HG02943 (cell line): ENCODE measurements at regions not wholly inside any gene's neighbourhood (a gene's known extent, or its start where the extent isn't known, plus 50 kb on each side); places are given as distances from the start of the nearest gene placed in this dataset.

ENCODE experiments used
- ATAC-seq: cut with Tn5 transposase; IDR thresholded peaks from one replicate; pipeline ENCODE4 v1.9.1; 2021; ENCODE audit warnings: mild to moderate bottlenecking, low read depth, moderate library complexity; ENCODE audit not compliant: unreplicated experiment

DNA sequence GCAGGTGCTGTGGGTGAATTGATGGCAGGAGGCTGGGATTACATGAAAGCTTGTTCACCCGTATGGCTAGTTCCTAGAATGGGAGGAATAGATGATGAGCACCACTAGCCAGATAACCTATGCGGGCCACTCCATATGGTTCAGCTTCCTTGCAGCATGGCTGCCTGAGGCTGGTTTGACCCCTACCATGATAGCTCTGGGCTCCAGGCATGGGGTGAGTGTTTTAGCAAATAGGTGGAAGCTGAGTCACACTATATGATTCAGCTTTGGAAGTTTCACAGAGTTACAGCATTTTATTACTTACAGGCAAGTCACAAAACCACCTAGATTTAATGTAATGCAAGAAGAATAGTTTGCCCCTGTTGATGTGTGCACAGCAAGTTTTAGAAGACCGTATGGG lies 603.2 kb downstream of the STIM2 start:
- no peak for ATAC-seq

DNA sequence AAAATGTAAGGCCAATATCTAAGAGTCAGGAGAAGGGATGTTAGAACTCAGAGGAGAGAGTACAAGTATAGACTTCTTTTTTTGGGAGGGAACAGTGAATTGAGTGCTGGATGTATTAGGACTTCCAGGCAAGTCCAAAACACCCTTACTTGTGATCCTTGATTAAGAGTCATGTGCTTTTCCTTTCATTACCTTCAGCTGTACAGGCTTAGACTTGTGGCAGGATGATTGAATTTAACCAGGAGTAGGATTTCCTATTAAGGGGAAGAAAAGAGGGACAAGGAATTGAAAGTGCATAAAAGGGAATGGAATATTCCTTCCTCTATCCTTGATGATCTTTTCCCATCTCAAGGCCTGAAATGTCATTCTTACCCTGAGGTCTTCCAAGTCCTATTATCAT lies 606.7 kb downstream of the STIM2 start:
- no peak for ATAC-seq

DNA sequence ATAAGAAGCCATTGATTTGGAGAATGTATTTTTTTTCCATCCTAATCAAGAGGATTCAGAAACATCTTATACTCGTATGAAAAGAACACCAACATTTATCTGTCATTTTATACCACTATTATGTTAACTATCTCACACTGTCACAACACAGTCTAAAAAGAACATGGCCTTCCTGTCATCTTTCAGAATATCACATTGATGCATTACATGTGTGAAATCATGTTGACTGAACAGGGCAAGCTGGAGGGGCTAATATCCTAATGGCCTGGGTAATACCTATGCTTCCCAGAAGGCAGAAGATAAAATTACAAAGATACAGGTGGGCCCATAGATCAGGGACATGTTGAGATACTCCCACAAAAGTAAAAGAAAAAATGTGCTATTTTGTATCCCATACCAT lies 611.7 kb downstream of the STIM2 start:
- no peak for ATAC-seq

DNA sequence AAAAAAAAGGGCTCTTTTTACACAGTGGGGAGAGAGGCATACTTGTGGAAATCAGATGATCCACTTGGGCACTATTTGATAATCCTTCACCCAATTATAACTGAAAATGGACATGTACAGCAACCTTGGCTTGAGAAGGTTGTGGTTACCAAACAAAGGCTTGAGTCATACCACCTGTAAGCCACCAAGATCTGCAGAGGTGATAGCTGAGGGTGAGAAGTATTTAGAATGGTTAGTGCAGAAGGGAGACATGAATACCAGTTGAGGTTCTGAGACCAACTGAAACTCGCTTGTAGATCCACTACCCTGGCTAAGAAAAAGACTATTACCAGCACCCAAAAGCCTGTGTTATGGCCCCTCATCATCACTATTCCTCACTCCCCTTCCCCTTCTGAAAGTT lies 614.0 kb downstream of the STIM2 start:
- ATAC-seq: no peak

DNA sequence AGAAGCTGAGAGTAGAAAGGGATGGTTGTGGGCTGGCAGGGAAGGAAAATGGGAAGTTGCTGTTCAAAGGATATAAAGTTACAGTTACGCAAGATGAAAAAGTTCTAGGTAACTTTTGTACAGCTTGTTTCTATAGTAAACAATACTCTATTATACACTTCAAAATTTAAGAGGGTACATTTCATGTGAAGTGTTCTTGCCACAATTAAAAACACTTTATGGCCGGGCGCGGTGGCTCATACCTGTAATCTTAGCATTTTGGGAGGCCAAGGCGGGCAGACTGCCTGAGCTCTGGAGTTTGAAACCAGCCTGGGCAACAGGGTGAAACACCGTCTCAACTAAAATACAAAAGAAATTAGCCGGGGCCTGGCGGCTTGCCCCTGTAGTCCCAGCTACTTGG lies 623.6 kb downstream of the STIM2 start:
- ATAC-seq: no peak

DNA sequence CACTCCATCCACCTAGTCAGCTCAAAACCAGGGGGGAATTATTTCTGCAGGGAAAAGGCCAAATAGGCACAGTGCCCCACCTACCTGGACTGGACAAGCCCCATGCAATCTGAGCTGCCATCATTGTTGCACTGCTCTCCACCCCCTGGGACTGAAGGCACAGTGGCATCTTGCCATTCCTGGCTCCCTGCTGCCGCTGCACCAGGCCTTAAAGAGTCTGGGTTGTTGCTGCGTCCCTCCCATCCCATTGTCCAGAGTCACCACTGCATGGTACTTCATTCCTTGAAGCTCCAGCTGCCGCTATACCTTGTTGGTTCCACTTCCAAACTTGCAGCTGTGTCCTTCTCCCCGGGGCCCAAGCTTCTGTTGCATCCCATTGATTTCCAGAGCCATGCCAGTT lies 629.7 kb downstream of the STIM2 start:
- ATAC-seq: no peak

DNA sequence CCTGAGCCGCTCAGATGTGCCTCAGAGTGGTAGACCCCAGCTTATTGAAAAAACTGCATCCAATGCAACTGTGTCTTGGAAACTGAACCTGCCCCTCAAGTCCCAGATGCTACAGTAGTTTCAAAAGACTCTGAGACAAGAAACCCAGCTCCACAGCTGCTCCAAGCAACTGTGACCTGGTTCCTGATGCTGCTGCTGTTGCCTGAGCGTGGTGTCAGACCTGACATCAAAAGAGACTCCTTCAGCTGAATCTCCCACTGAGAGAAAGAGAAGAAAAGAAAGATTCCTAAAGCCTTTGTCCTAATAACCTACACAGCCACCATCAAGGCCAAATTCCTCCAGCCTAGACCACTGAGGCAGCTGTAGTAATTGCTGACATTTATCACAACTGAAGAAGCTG lies 630.1 kb downstream of the STIM2 start:
- ATAC-seq: no peak

DNA sequence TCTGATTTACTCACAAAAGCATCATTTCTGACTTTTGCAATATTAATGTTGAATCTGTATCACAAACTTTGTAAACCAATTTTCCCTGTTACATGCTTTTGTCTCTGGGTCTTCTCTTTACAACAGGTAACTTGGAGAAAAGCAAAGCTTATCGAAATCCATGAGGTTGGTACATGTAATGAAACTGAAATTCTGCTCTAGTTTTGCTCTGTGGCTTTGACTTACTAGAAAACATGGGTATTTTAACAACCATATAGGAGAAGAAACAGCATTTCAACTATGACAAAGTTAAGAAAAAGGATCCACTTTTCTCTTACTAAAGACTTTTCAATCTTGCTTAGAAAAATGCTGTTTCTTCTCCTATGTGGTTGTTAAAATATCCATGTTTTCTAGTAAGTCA lies 645.8 kb downstream of the STIM2 start:
- ATAC-seq: no peak

DNA sequence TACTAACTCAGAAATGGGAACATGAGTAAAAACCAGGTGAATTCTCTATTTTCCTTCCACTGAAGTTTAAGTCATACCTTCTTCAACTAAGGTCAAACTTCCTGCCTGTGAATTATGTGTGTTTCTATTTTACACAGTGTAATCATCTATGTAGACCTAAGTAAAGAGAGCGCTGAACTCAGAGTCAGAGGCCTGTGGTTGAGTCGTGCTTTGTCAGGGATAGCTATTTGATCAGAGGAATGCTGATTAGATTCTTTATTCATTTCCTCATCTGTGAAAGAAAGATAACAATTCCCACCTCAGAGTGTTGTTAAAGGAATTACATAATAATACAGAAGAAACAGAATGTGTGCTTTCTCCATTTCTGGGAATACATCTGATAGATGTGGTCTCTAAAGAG lies 654.1 kb downstream of the STIM2 start:
- ATAC-seq: no peak

DNA sequence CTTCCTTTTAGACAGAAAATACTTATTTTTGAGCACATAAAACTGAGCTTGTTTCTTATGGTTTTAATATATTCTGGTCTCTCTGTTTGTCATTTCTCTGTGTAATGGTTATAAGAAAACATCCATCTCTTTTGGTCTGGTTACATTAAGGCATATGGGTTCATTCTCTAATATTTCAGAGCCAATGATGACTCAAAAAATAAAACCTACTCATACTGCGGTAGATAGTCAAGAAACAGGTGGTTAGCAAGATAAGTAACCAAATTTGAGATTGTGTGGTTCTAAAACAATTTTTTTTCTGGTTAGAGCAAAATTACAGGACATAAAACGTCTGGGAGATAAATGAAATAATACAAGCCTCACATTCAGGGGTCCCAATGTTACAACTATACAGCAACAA lies 654.5 kb downstream of the STIM2 start:
- ATAC-seq: no peak

DNA sequence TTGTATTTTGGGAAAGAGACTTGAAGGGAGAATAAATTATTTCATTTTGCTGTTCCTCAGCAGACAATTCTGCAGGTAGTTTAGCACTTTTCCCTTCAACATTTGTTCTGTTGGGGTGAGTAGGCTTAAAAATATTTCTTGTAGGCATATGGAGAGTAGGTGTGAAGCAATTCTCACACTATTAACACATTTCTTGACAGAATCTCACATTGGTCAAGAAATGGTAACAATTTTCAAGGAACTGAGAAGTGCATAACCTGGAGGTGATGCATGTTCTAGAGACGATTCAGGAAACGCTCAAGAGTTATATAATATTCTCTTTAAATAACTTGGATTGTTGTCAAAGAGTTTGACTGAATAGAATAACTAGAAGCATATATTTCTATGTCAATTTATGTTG lies 658.2 kb downstream of the STIM2 start:
- no peak for ATAC-seq

DNA sequence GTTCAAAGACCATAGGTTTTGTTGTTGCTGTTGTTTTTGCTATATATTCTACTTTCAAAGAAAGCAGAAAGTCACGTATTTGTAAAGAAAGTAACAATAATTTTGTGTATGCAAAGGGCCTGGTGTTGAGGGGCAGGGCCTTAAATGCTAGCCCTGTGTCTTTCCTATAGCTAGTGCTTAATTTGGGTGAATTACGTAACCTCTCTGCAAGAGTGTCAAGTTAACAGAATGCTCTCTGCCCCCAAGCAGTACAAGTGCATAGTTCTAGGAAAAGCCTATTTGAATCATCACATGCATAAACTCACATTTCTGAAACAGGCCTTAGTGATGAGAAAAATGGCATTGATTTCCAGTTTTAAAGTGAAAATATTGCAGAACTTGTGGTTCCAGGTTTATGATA lies 663.6 kb downstream of the STIM2 start:
- no peak for ATAC-seq

DNA sequence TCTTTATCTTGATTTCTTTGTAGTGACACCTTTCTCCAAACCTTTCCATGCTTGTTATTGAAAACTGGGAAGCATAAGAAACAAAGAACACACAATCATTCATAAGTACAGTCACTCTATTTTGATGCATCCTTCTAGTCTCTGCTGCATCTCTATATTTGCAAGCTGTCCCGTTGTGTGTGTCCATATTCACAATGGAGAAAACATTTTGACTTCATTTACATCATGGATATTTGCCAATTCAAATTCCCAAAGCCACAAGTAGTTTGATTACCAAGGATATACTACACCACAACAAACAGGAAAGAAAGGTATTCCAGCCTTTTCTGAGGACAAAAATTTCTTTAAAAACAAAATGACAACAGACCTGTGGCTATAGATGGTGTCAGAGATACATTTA lies 673.8 kb downstream of the STIM2 start:
- ATAC-seq: no peak

DNA sequence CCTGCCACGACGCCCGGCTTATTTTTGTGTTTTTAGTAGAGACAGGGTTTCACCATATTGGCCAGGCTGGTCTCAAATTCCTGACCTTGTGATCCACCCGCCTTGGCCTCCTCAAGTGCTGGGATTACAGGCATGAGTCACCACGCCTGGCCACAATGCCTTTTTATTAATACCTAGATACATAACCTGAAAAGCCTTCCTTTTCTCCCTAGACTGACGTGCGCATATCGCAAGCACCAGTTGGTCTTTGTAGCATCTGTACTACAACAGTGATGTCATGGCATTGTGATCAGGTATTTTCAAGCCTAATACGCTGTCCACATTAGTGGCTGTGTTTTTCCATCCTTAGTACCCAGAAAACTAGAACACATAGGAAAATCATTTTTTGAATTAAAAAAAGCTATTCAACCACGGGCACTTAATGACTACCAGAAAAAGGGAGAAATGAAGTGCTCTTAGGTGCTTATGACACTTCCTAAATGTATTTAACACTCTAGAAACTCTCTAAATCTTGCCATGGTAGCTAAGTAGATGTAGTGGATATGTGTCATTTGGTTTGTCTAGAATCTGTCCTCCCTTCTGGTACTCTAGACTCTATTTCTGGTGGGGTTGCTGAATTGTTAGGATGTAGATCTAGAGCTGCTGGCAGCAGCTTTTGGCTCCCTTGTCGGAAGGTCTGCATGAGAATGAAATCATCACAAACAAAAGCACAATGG lies 707.8 kb downstream of the STIM2 start:
- no peak for ATAC-seq

DNA sequence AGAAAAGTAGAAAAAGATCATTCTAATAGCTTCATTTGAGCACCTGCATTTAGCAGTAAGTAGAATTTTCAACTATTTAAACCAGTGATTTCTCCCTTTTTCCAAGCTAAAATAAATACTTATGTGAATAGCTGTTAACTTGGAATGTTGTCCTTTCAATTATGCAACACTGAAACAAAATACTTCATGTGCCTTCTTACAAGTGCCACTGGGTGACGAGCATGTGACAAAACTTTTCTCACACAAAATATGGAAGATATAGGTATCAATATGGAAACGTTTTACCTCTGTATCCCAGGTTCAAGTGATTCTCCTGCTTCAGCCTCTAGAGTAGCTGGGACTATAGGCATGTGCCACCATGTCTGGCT lies 708.3 kb downstream of the STIM2 start:
- ATAC-seq: no peak

DNA sequence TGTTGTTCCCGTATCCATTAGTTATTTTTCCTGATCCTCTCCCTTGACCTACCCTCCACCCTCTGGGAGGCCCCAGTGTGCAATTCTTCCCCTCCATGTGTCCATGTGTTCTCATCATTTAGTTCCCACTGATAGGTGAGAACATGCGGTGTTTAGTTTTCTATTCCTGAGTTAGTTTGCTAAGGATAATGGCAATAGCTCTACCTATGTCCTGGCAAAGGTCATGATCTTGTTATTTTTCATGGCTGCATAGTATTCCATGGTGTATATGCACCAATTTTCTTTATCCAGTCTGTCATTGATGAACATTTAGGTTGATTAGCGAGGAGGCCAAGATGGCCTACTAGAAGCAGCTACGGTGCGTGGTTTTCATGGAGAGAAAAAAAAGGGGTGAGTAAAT lies 714.1 kb downstream of the STIM2 start:
- ATAC-seq: no peak

DNA sequence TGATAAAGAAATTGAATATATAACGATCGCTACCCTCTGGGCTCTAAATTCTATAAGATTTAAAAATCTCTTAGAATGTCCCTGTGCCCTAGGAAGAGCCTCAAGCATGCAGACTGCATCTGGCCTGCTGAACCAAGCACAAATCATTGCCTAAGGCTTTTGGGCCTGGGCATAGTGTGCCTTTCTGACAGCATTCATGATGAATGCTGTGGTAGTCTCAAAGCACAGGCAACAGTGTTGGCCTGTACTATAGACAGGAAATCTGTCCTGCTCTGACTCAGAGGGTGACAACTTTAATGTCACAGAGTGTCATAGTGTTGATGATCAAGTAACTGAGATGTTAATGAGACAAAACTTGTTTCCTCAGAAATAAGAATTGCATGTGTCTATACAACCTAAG lies 717.3 kb downstream of the STIM2 start:
- no peak for ATAC-seq

DNA sequence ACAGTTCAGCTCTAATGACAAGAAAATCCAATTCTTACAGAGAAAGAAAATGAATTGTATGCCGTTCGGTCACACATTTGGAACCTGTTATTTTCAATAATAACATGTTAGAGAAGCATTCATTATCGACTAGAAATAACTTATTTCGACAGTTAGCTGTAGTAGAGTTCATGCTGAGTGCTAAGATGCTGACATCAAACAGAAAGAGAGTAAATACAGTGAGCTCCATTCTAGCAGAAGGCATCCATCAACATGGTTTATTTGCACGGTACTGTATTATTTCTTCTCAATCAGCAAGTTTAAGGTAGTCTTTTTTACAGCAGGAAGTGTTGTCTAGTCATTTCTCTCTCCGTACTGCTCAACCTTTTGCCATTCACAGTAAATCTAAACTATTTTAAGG lies 732.1 kb downstream of the STIM2 start:
- no peak for ATAC-seq

DNA sequence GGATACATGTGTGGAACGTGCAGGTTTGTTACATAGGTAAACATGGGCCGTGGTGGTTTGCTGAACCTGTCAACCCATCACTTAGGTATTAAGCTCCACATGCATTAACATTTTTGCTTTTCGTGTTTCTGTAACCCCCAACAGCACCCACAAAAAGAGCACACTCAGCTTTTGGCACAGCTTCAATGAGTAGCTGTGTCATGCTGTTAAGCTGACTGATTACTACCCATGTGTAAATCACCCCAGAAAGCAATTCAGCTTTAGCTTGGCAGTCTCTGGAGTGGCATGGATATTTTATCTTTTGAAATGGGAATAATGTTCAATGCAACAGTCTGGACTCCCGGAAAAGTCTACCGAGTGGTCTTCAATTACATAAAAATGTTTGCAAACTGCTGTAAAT lies 734.3 kb downstream of the STIM2 start:
- no peak for ATAC-seq

DNA sequence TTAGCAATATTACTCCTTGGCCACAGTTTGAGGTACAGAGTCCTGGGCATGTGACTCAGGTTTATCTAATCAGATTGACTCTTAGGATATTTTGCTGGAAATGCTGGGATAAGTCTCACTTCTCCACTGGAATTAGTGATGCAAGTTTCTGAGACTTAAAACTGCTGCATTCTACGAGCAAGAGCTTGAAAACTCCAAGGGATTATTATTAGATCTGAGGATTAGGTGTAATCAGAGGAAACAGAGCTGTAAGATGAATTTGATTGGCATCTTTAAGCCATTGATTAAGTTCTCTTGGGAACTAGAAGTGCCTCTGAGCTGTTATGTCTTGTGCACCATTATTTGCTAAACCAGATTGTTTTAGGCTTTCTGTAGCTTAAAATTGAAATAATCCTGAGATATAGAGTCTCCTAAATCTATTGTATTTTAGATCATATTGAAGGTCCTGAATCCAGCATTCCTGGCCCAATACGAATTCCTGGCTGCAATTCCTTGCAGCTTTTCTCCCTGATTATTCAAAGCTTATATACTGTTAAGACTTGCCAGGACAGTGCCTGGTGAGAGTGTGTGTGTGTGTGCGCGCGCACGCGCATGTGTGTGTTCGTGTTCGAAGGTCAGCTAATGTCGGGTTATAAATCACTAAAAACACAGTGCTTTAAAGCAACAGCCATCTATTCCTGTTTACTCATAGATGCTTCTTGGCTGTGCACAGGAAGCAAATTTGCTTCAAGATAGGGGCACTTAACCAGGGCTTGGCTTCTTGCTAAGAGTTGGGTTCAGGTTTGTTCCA lies 735.1 kb downstream of the STIM2 start:
- no peak for ATAC-seq

DNA sequence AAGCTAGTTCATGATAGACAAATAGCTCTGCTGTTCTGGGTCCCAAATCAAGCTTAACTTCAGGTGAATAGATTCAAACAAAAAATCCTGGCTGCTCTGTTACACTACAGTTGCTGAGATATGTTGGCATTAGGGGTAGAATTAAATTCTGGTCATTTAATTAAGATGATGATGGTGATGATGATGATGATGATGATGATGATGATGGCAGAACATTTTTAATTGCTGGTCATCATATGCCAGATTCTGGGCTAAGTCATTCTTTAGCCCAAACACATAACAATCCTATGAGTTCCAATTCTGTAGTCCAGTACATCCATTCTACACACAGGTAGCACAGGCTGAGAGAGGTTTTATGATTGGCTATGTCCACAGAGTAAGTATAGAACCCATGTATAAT lies 741.5 kb downstream of the STIM2 start:
- ATAC-seq: no peak

DNA sequence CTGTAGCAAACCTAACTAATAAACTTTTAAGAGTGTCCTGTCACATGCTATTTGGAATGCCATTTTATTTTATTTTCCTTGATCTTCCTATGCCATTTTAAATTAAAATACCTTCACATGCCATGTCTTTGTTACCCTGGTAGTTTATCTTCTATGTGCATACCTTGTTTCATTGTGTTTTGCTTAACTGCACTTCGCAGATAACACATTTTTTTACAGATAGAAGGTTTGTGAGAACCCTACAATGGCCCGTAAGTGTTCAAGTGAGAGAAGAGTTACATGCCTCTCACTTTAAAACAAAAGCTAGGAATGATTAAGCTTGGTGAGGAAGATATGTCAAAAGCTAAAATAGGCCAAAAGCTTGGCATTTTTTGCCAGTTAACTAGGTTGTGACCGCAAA lies 744.1 kb downstream of the STIM2 start:
- no peak for ATAC-seq
